MM.1S (cell line): ENCODE measurements at regions not wholly inside any gene's neighbourhood (a gene's known extent, or its start where the extent isn't known, plus 50 kb on each side); places are given as distances from the start of the nearest gene placed in this dataset.

Experiments used
- DNase-seq: peaks from one replicate; pipeline ENCODE4 v3.0.0-alpha.2; 2015
- H2AFZ ChIP-seq: fragments of 300-600 bp; sonication (generic); 2 replicates; pipeline ENCODE4 v1.6.0; 2016; ENCODE audit warnings: antibody characterized with exemption, low read length
- H3F3A ChIP-seq: fragments of 300-600 bp; sonication (generic); 2 replicates; pipeline ENCODE4 v1.6.1; 2016; ENCODE audit warnings: mild to moderate bottlenecking, antibody characterized with exemption, low read length, moderate library complexity, mixed read lengths; ENCODE audit not compliant: insufficient read depth
- H3K27ac ChIP-seq: fragments of 300-600 bp; sonication (generic); 2 replicates; pipeline ENCODE4 v1.5.1; 2016; ENCODE audit warnings: mild to moderate bottlenecking, low read length
- H3K27me3 ChIP-seq: fragments of 300-600 bp; sonication (generic); replicated peaks from 2 replicates; pipeline ENCODE4 v1.6.0; 2016; ENCODE audit warnings: low read length; ENCODE audit not compliant: insufficient read depth
- H3K36me3 ChIP-seq: fragments of 300-600 bp; sonication (generic); replicated peaks from 2 replicates; pipeline ENCODE4 v1.6.1; 2016; ENCODE audit warnings: mild to moderate bottlenecking, low read length, mixed read lengths; ENCODE audit not compliant: insufficient read depth
- H3K4me1 ChIP-seq: fragments of 300-600 bp; sonication (generic); 2 replicates; pipeline ENCODE4 v1.6.1; 2016; ENCODE audit warnings: low read length, mixed read lengths
- H3K4me2 ChIP-seq: fragments of 300-600 bp; sonication (generic); 2 replicates; pipeline ENCODE4 v1.6.0; 2016; ENCODE audit warnings: low read depth, low read length
- H3K4me3 ChIP-seq: fragments of 300-600 bp; sonication (generic); 2 replicates; pipeline ENCODE4 v1.5.1; 2016; ENCODE audit warnings: low read length, mixed read lengths
- H3K79me2 ChIP-seq: fragments of 300-600 bp; sonication (generic); 2 replicates; pipeline ENCODE4 v1.6.1; 2016; ENCODE audit warnings: mixed run types, low read length, mixed read lengths
- H3K9ac ChIP-seq: fragments of 300-600 bp; sonication (generic); 2 replicates; pipeline ENCODE4 v1.6.1; 2016; ENCODE audit warnings: low read length, mixed read lengths
- H3K9me2 ChIP-seq: fragments of 300-600 bp; sonication (generic); replicated peaks from 2 replicates; pipeline ENCODE4 v1.6.1; 2016; ENCODE audit warnings: mild to moderate bottlenecking, low read length, mixed read lengths; ENCODE audit not compliant: insufficient read depth
- H3K9me3 ChIP-seq: fragments of 300-600 bp; sonication (generic); replicated peaks from 2 replicates; pipeline ENCODE4 v1.6.1; 2016; ENCODE audit warnings: mild to moderate bottlenecking, low read length, mixed read lengths; ENCODE audit not compliant: insufficient read depth
- H4K20me1 ChIP-seq: fragments of 300-600 bp; sonication (generic); 2 replicates; pipeline ENCODE4 v1.6.1; 2016; ENCODE audit warnings: mild to moderate bottlenecking, low read length, moderate library complexity, mixed read lengths; ENCODE audit not compliant: insufficient read depth
- CTCF ChIP-seq: fragments of 300-600 bp; sonication (generic); IDR thresholded peaks from 2 replicates; pipeline ENCODE4 v1.5.1; 2016; ENCODE audit warnings: antibody characterized with exemption, low read length, mixed read lengths
- EZH2 ChIP-seq: fragments of 300-600 bp; sonication (generic); optimal IDR thresholded peaks from 2 replicates; pipeline ENCODE3; 2017; ENCODE audit warnings: low read depth, mild to moderate bottlenecking, antibody characterized with exemption, low read length, mixed read lengths
- EZH2phosphoT487 ChIP-seq: fragments of 300-600 bp; sonication (generic); IDR thresholded peaks from 2 replicates; pipeline ENCODE4 v1.6.1; 2018; ENCODE audit warnings: antibody characterized with exemption, low read length

DNA sequence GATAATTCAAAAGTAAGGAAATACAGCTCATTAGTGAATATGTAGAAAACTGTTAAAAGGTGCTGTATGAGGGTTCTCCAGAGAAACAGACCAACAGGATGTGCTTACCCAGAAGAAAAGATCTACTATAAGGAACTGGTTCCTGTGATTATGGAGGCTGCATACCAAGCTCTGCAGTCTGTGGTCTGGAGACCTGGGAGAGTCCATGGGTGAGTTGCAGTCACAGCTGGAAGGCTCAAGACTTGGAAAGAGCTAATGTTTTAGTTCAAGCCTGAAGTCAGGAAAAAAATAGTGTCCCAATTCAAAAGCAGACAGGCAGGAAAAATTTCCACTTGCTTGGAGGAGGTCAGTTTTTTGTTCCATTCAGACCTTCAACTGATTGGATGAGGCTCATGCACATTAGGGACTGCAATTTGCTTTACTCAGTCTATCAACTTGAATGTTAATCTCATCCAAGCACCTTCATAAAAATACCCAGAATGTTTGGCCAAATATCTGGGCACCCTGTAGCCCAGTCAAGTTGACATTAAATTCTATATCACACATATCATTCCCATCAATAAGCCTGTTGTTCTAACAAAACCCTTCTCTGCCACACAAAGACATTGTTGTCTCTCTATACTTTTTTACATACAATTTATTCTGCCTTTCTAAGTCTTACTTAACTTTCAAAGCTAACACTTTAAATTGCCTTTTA lies 197.9 kb upstream of the KLF6 start:
- Histone ChIP-seq H3K9me2 (no peaks in the 10 kb centered on the region), H2AFZ (no peak overlapping the region), H3K27ac (no peak overlapping the region), H4K20me1 (no peaks in the 10 kb centered on the region), H3K9ac (no peak overlapping the region), H3K4me3 (no peak overlapping the region), H3K4me2 (no peak overlapping the region), H3K4me1 (no peaks in the 10 kb centered on the region), H3F3A (no peaks in the 10 kb centered on the region), H3K36me3 (no peaks in the 10 kb centered on the region), H3K79me2 (no peaks in the 10 kb centered on the region), H3K27me3 (no peaks in the 10 kb centered on the region), H3K9me3 (no peaks in the 10 kb centered on the region)
- DNase-seq = no peak
- TF ChIP-seq EZH2phosphoT487 (no peak), EZH2 (no peak), CTCF (no peak)

DNA sequence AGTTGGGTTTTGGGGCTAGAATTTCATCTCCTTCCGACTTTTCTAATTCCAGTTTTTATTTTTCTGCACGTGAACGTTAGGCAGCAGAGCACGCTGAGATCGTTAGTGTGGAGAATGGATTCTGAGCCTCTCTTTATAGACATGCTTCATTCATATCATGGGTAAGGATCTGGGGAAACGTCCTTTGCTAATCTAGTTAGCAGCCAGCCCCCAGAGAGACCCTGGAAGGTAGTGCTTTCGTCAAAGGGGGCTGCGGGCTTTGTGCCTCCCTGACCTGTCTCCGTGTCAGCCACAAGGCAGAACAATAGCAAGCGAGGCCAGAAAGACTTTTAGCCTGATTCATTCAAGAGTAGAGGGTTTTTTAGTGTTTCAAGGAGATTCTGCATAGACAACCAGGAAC lies 196.3 kb upstream of the KLF6 start:
- Histone ChIP-seq H3F3A (no peaks in the 10 kb centered on the region), H3K27ac (no peak overlapping the region), H4K20me1 (no peaks in the 10 kb centered on the region), H3K4me1 (no peaks in the 10 kb centered on the region), H2AFZ (no peak overlapping the region), H3K9me2 (no peaks in the 10 kb centered on the region), H3K27me3 (no peaks in the 10 kb centered on the region), H3K4me3 (no peak overlapping the region), H3K79me2 (no peaks in the 10 kb centered on the region), H3K36me3 (no peaks in the 10 kb centered on the region), H3K9ac (no peak overlapping the region), H3K4me2 (no peak overlapping the region), H3K9me3 (no peaks in the 10 kb centered on the region)
- TF ChIP-seq EZH2phosphoT487 (no peak), EZH2 (no peak), CTCF (no peak)
- DNase-seq = no peak

DNA sequence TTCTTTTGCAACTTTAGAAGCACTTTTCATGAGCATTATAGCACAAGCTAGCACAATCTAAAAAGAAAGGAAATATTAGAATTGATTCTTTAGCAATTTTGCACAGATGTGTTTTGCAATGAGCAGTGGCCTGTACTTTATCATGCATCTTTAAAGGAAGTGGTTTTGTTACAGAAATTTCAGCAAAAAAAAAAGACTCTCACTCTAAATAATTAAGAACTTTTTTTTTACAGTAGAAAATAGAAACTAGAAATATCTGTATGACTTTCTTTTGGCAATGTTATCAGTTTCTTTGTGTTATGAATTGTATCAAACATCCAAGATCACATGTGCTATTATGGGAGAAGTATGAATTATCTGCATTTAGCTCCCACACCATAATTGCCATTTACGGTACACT lies 195.7 kb upstream of the KLF6 start:
- TF ChIP-seq CTCF (no peak), EZH2phosphoT487 (no peak), EZH2 (no peak)
- no peak overlapping the region for H3K4me2 ChIP-seq

More for the DNA sequence above, 195.7 kb upstream of the KLF6 start:
- Histone ChIP-seq H3F3A (no peaks in the 10 kb centered on the region), H2AFZ (no peak overlapping the region), H3K4me3 (no peak overlapping the region), H4K20me1 (no peaks in the 10 kb centered on the region), H3K4me1 (no peaks in the 10 kb centered on the region), H3K9ac (no peak overlapping the region), H3K79me2 (no peaks in the 10 kb centered on the region), H3K27ac (no peak overlapping the region), H3K36me3 (no peaks in the 10 kb centered on the region), H3K27me3 (no peaks in the 10 kb centered on the region), H3K9me2 (no peaks in the 10 kb centered on the region), H3K9me3 (no peaks in the 10 kb centered on the region)
- peak; percentile 23 for DNase-seq
